K562 (cell line): ENCODE measurements at regions not wholly inside any gene's neighbourhood (a gene's known extent, or its start where the extent isn't known, plus 50 kb on each side); places are given as distances from the start of the nearest gene placed in this dataset.

Source experiments
- ATAC-seq: fragments of 200-7000 bp; cut with Tn5 transposase; 3 replicates; pipeline ENCODE4 v1.9.1; 2020; ENCODE audit warnings: moderate library complexity
- BruUV-seq: library from RNA; stranded (reverse); fragments of 400-500 nt; replicated peaks from 2 replicates; lab custom pipeline; 2021; lab: Mats Ljungman, UMichigan
- CTCF ChIA-PET: fragments of 300-600 bp; formaldehyde crosslinking; extraction: SDS; loops from one replicate; lab custom pipeline; 2021; ENCODE audit warnings: low intra/inter-chr PET ratio; lab: Yijun Ruan, JAX
- POLR2A ChIA-PET: fragments of 300-600, 350-650 bp; sonication (Branson Sonifier 250); formaldehyde crosslinking; extraction: SDS; loops from one replicate; lab custom pipeline; 2021; ENCODE audit warnings: antibody characterized with exemption, inconsistent platforms; lab: Yijun Ruan, JAX
- DNase-seq, 4 experiments: peaks; one replicate each; pipeline versions ENCODE4 v3.0.0 to v3.0.0-alpha.2; 2011 to 2018; ENCODE audit warnings: low spot score in 3 of 4, mixed read lengths in 3 of 4; ENCODE audit errors: extremely low read depth in 1 of 4
- FAIRE-seq: peaks from 2 replicates; lab custom pipeline; 2011; peaks lifted over from hg19 to GRCh38; lab: Jason Lieb, UNC
- H2AFZ ChIP-seq: 2 replicates; pipeline ENCODE4 v1.6.0; 2011; ENCODE audit warnings: low read depth, low read length, control low read depth, inconsistent platforms
- H3K27ac ChIP-seq: fragments of 200-600 bp; 3 replicates; pipeline ENCODE4 v1.8.0; 2011; ENCODE audit warnings: low read depth, mild to moderate bottlenecking, control low read depth, inconsistent platforms, low read length, moderate library complexity, mixed read lengths; ENCODE audit errors: extremely low read depth
- H3K27me3 ChIP-seq, 2 experiments: fragments of 300-600 bp in 1 of 2; 2 replicates in 1 of 2; 3 replicates in 1 of 2; pipeline versions ENCODE4 v1.6.0 to v1.8.0; 2011; ENCODE audit warnings: inconsistent platforms in 2 of 2, low read length in 2 of 2, mild to moderate bottlenecking in 1 of 2, mixed read lengths in 1 of 2, moderate library complexity in 1 of 2; ENCODE audit not compliant: control insufficient read depth in 2 of 2, insufficient read depth in 2 of 2
- H3K36me3 ChIP-seq: fragments of 300-600 bp; 3 replicates; pipeline ENCODE4 v1.8.0; 2011; ENCODE audit warnings: mild to moderate bottlenecking, low read length, inconsistent platforms; ENCODE audit not compliant: control insufficient read depth, insufficient read depth
- H3K4me1 ChIP-seq, 2 experiments: fragments of 200-600 bp in 1 of 2; replicated peaks in 1 of 2; 2 replicates in 1 of 2; 3 replicates in 1 of 2; pipeline versions ENCODE4 v1.5.1 to v1.8.0; 2011; ENCODE audit warnings: inconsistent platforms in 2 of 2, low read length in 2 of 2, mild to moderate bottlenecking in 1 of 2, mixed read lengths in 1 of 2, moderate library complexity in 1 of 2; ENCODE audit not compliant: control insufficient read depth in 2 of 2, insufficient read depth in 2 of 2
- H3K4me2 ChIP-seq: 2 replicates; pipeline ENCODE4 v1.6.1; 2011; ENCODE audit warnings: low read length, control low read depth, inconsistent platforms, mixed read lengths; ENCODE audit not compliant: insufficient read depth
- H3K4me3 ChIP-seq: fragments of 200-600 bp; sonication (generic), shearing (Covaris generic); 2 replicates; pipeline ENCODE4 v1.5.1; 2016; ENCODE audit warnings: control low read depth, inconsistent platforms
- H3K79me2 ChIP-seq: fragments of 200-600 bp; 3 replicates; pipeline ENCODE4 v1.8.0; 2011; ENCODE audit warnings: low read length, inconsistent platforms; ENCODE audit not compliant: control insufficient read depth, insufficient read depth
- H3K9ac ChIP-seq, 2 experiments: 2 replicates each; pipeline versions ENCODE4 v1.6.0 to v1.6.1; 2011; ENCODE audit warnings: low read depth in 2 of 2, low read length in 2 of 2, control low read depth in 1 of 2, inconsistent platforms in 1 of 2, mild to moderate bottlenecking in 1 of 2, mixed read lengths in 1 of 2; ENCODE audit not compliant: insufficient read depth in 1 of 2
- H3K9me1 ChIP-seq: one replicate; pipeline ENCODE4 v1.6.0; 2011; ENCODE audit warnings: inconsistent platforms, mild to moderate bottlenecking, low read length, moderate library complexity; ENCODE audit not compliant: control insufficient read depth, insufficient read depth
- H3K9me3 ChIP-seq: replicated peaks from 2 replicates; pipeline ENCODE4 v1.5.1; 2011; ENCODE audit warnings: low read depth, low read length, inconsistent platforms; ENCODE audit not compliant: control insufficient read depth, insufficient read depth
- H4K20me1 ChIP-seq: replicated peaks from 2 replicates; pipeline ENCODE4 v1.6.1; 2011; ENCODE audit warnings: low read length, inconsistent platforms, mixed read lengths; ENCODE audit not compliant: control insufficient read depth, insufficient read depth
- CREM ChIP-seq: IDR thresholded peaks from 2 replicates; pipeline ENCODE4 v1.6.1; 2014; ENCODE audit warnings: antibody characterized with exemption, low read depth
- EHMT2 ChIP-seq: fragments of 450-650 bp; IDR thresholded peaks from 2 replicates; pipeline ENCODE4 v1.6.1; 2018; ENCODE audit warnings: antibody characterized with exemption
- TEAD4 ChIP-seq, 2 experiments: sonication (generic) in 1 of 2; formaldehyde crosslinking in 1 of 2; IDR thresholded peaks; 2 replicates each; pipeline versions ENCODE4 v1.6.1 to v1.8.0; 2012 to 2022; ENCODE audit warnings: borderline replicate concordance in 1 of 2, inconsistent platforms in 1 of 2, low read length in 1 of 2, mild to moderate bottlenecking in 1 of 2, missing genetic modification reagents in 1 of 2
- WGBS: fragments of 100-300 bp; shearing (Covaris generic); methylation state at CpG from one replicate; pipeline ENCODE4 v1.1.6; 2016; ENCODE audit warnings: low coverage, mixed read lengths; ENCODE audit not compliant: insufficient coverage; ENCODE audit errors: missing lambda C conversion rate; 5-methylcytosine and 5-hydroxymethylcytosine counted together
- in situ Hi-C: fragments of 300-500 bp; cut with MboI; formaldehyde crosslinking; loops from 4 replicates; pipeline ENCODE4 v1.15.0; 2018; ENCODE audit warnings: inconsistent platforms, mixed read lengths
- intact Hi-C: fragments of 100-400 bp; cut with micrococcal nuclease; formaldehyde crosslinking; loops from 2 replicates; pipeline ENCODE4 v1.14.2; 2022
- TF ChIP-seq, protein P1 (sequence below): fragments of 450-650 bp; formaldehyde crosslinking; IDR thresholded peaks from 2 replicates; pipeline ENCODE4 v1.4.0; 2020; ENCODE audit warnings: mild to moderate bottlenecking
- TF ChIP-seq, protein P2 (sequence below): sonication (generic); formaldehyde crosslinking; IDR thresholded peaks from 2 replicates; pipeline ENCODE4 v1.8.0; 2022; ENCODE audit warnings: missing genetic modification reagents, mild to moderate bottlenecking, borderline replicate concordance

DNA sequence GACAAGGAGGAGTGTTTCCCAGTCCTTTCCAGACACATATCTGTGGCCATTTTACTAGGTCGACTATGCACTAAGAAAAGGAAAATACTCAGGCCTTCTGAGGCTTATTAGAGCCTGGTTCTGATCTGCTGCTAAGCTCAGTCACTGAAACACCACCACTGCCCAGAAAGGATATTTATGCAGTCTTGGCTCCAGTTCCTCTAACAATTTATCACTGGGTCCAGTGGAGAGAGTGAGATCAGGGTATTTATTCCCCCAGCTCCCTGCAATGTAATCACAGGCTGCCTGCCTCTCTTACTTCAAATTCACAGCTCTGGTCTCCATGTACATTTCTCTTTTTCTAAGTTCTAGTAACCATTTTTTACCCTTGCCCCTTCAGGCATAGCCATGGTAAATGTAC is 81.6 kb upstream of the INPP4B start:
- POLR2A ChIA-PET = no interaction called here
- TF ChIP-seq CREM = no peak
- TF ChIP-seq EHMT2 = no peak
- TF ChIP-seq TEAD4 (IDR thresholded peaks at IDR 0.05; ENCODE audit: low read length) = no peak
- no peak for TF ChIP-seq TEAD4 (CRISPR knock-in tag; IDR thresholded peaks at IDR 0.05; ENCODE audit: borderline replicate concordance)
- TF ChIP-seq, protein P1, sequence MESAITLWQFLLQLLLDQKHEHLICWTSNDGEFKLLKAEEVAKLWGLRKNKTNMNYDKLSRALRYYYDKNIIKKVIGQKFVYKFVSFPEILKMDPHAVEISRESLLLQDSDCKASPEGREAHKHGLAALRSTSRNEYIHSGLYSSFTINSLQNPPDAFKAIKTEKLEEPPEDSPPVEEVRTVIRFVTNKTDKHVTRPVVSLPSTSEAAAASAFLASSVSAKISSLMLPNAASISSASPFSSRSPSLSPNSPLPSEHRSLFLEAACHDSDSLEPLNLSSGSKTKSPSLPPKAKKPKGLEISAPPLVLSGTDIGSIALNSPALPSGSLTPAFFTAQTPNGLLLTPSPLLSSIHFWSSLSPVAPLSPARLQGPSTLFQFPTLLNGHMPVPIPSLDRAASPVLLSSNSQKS (CRISPR knock-in tag) = no peak
- TF ChIP-seq, protein P2, sequence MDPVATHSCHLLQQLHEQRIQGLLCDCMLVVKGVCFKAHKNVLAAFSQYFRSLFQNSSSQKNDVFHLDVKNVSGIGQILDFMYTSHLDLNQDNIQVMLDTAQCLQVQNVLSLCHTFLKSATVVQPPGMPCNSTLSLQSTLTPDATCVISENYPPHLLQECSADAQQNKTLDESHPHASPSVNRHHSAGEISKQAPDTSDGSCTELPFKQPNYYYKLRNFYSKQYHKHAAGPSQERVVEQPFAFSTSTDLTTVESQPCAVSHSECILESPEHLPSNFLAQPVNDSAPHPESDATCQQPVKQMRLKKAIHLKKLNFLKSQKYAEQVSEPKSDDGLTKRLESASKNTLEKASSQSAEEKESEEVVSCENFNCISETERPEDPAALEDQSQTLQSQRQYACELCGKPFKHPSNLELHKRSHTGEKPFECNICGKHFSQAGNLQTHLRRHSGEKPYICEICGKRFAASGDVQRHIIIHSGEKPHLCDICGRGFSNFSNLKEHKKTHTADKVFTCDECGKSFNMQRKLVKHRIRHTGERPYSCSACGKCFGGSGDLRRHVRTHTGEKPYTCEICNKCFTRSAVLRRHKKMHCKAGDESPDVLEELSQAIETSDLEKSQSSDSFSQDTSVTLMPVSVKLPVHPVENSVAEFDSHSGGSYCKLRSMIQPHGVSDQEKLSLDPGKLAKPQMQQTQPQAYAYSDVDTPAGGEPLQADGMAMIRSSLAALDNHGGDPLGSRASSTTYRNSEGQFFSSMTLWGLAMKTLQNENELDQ (CRISPR knock-in tag) = no peak
- in situ Hi-C loops = no loop called here
- H3K4me1 ChIP-seq = no peaks in the 10 kb centered on the region
- no peak overlapping the region for H2AFZ ChIP-seq
- no peaks in the 10 kb centered on the region for H3K9me1 ChIP-seq
- no peak overlapping the region for H3K4me2 ChIP-seq
- no peaks in the 10 kb centered on the region for H4K20me1 ChIP-seq
- no peak overlapping the region for H3K4me3 ChIP-seq
- no peak for ATAC-seq
- H3K9me3 ChIP-seq = no peaks in the 10 kb centered on the region; the same call in 1 of the 2 replicates
- H3K27ac ChIP-seq = no peak overlapping the region
- 0% methylated on average over 1 of the region's 1 CpG for WGBS
- BruUV-seq = no TSS peak
- CTCF ChIA-PET = no interaction called here
- no peaks in the 10 kb centered on the region for H3K27me3 ChIP-seq
- H3K9ac ChIP-seq = no peak overlapping the region
- no peak for DNase-seq
- no peaks in the 10 kb centered on the region for H3K36me3 ChIP-seq
- H3K79me2 ChIP-seq = no peaks in the 10 kb centered on the region
- intact Hi-C loops = no loop called here
- FAIRE-seq = no peak
